ENCODE measurements at regions not wholly inside any gene's neighbourhood (a gene's known extent, or its start where the extent isn't known, plus 50 kb on each side); places are given as distances from the start of the nearest gene placed in this dataset.

- TF ChIP-seq MXD4 (CRISPR knock-in tag; IDR thresholded peaks at IDR 0.05; ENCODE audit: borderline replicate concordance): no peak
- no peak for TF ChIP-seq USF1 (CRISPR knock-in tag; IDR thresholded peaks at IDR 0.05)
- TF ChIP-seq EMX1 (CRISPR knock-in tag; IDR thresholded peaks at IDR 0.05): no peak
- TF ChIP-seq, protein P1, sequence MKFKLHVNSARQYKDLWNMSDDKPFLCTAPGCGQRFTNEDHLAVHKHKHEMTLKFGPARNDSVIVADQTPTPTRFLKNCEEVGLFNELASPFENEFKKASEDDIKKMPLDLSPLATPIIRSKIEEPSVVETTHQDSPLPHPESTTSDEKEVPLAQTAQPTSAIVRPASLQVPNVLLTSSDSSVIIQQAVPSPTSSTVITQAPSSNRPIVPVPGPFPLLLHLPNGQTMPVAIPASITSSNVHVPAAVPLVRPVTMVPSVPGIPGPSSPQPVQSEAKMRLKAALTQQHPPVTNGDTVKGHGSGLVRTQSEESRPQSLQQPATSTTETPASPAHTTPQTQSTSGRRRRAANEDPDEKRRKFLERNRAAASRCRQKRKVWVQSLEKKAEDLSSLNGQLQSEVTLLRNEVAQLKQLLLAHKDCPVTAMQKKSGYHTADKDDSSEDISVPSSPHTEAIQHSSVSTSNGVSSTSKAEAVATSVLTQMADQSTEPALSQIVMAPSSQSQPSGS (CRISPR knock-in tag; IDR thresholded peaks at IDR 0.05; ENCODE audit: borderline replicate concordance, low read depth): no peak
- no peak for TF ChIP-seq ATF6 (CRISPR knock-in tag; IDR thresholded peaks at IDR 0.05)
- no peak for TF ChIP-seq SP1 (CRISPR knock-in tag; conservative IDR thresholded peaks at IDR 0.05)
Measured at GRCh38 chr19:29409076-29409862, 116.5 kb upstream of the VSTM2B start (continued).

DNA sequence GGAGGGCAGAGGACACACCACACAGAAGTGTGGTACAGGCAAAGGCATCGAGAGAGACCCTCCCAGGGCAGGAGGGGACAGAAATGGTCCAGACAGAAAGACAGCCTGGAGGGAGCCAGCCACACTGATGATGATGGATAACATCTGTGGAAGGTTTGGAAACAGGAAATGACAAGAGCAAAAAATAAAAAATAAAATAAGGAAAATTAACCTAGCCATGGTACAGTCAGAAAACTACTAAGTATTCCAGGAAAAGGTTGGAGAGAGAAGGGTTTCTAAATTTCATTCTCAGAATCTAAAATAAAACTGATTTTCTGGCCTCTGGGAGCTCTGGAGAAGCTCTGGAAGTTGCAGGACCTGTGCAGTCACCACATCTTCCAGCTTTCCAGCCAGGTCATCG is 115.2 kb upstream of the VSTM2B start:
- POLR2A ChIA-PET: no interaction called here
- TF ChIP-seq AFF4 (CRISPR knock-in tag; IDR thresholded peaks at IDR 0.05; ENCODE audit: borderline replicate concordance): no peak
- TF ChIP-seq TEAD4 (CRISPR knock-in tag; IDR thresholded peaks at IDR 0.05): no peak
- no peak for TF ChIP-seq ZNF532 (CRISPR knock-in tag; IDR thresholded peaks at IDR 0.05; ENCODE audit: borderline replicate concordance)
- TF ChIP-seq, protein P2, sequence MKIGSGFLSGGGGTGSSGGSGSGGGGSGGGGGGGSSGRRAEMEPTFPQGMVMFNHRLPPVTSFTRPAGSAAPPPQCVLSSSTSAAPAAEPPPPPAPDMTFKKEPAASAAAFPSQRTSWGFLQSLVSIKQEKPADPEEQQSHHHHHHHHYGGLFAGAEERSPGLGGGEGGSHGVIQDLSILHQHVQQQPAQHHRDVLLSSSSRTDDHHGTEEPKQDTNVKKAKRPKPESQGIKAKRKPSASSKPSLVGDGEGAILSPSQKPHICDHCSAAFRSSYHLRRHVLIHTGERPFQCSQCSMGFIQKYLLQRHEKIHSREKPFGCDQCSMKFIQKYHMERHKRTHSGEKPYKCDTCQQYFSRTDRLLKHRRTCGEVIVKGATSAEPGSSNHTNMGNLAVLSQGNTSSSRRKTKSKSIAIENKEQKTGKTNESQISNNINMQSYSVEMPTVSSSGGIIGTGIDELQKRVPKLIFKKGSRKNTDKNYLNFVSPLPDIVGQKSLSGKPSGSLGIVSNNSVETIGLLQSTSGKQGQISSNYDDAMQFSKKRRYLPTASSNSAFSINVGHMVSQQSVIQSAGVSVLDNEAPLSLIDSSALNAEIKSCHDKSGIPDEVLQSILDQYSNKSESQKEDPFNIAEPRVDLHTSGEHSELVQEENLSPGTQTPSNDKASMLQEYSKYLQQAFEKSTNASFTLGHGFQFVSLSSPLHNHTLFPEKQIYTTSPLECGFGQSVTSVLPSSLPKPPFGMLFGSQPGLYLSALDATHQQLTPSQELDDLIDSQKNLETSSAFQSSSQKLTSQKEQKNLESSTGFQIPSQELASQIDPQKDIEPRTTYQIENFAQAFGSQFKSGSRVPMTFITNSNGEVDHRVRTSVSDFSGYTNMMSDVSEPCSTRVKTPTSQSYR (CRISPR knock-in tag; IDR thresholded peaks at IDR 0.05): no peak
- H3K9me3 Mint-ChIP-seq: no peaks in the 10 kb centered on the region
- ATAC-seq (no peak), DNase-seq (ENCODE audit: low spot score) (no peak)
- no peaks in the 10 kb centered on the region for H3K36me3 Mint-ChIP-seq
- no peaks in the 10 kb centered on the region for H3K27me3 Mint-ChIP-seq (ENCODE audit: low read depth)
- CTCF ChIA-PET: no interaction called here
- no peak overlapping the region for H3K27ac Mint-ChIP-seq
- H3K4me1 Mint-ChIP-seq: peaks cover 3% of the 10 kb centered on the region; the same call in 1 of the 2 replicates
- H3K4me3 Mint-ChIP-seq: no peak overlapping the region

All from WTC11 (cell line).